ENCODE measurements at regions not wholly inside any gene's neighbourhood (a gene's known extent, or its start where the extent isn't known, plus 50 kb on each side); places are given as distances from the start of the nearest gene placed in this dataset.
"Not testable (repeated sequence)": the region's sequence is repeated elsewhere in the genome, so short reads cannot be mapped to it uniquely, and the experiment has no call there.

GRCh38 chr5:87115839-87116364 is 151.8 kb upstream of the RASA1 start:
- DNase-seq = no peak

GRCh38 chr5:87116825-87117512 is 150.7 kb upstream of the RASA1 start:
- DNase-seq = no peak

DNA sequence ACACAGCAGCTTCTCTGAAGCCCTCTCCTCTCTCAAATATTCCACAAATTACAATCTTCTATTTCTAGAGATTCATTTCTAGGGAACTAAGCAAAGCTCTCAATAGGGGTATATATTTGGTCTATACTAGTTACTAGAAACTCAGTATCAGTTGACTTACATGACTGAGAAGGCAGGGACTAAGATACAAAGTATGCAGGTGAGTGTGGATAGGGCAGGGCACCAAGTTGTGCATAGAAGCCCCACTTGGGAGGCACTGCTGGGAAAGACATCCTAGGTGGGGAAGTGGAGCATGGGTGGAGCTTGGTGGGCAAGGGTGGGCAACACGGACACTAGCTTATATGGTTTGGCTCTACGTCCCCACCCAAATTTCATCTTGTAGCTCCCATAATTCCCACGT is 148.1 kb upstream of the RASA1 start:
- DNase-seq = no peak

GRCh38 chr5:87120518-87121303 is 147.0 kb upstream of the RASA1 start:
- DNase-seq = no peak

DNA sequence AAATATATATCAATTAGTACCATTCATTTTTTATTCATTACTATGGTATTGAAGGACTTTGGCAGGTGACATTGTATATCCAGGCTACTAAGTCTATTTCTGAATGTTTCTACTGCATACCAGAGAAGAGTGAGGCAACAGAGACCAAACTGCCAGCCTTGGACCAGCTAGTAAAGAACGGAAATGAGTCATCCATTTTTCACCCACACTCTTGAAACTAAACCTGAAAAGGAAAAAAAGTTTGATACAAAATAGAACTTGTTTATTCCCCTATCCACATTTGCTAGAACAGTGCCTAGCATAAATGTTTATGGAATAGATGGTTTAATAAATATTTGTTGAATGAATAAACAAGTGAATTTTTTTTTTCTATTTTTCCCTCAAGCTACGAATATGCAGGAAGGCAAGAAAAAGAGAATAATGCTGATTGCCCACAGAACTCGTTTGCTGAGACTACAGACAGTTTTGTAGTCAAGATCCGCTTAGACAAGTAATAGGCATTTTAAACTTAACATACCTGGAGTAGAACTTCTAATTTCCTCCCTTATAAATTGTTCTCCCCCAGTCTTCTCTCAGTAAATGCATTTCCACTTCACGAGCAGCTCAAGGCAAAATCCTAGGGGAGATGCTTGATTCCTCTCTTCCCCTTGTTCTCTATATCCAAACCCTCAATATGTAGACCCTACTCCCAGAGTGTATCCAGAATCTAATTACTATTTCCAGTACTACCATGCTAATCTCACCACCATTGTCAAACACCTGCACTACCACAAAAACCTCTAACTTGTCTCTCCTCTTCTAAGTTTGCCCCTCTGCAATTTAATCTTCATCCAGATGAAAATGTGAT is 146.2 kb upstream of the RASA1 start:
- no peak for DNase-seq

GRCh38 chr5:87122151-87122977 is 145.3 kb upstream of the RASA1 start:
- DNase-seq = no peak

GRCh38 chr5:87125766-87126165 is 141.9 kb upstream of the RASA1 start:
- DNase-seq = no peak

- no peak for DNase-seq
Measured at GRCh38 chr5:87126869-87127268, 140.8 kb upstream of the RASA1 start.

- no peak for DNase-seq
Measured at GRCh38 chr5:87127426-87127825, 140.3 kb upstream of the RASA1 start.

GRCh38 chr5:87127956-87128687 is 139.6 kb upstream of the RASA1 start:
- DNase-seq = no peak

- no peak for DNase-seq
Measured at GRCh38 chr5:87129046-87129445, 138.6 kb upstream of the RASA1 start.

DNA sequence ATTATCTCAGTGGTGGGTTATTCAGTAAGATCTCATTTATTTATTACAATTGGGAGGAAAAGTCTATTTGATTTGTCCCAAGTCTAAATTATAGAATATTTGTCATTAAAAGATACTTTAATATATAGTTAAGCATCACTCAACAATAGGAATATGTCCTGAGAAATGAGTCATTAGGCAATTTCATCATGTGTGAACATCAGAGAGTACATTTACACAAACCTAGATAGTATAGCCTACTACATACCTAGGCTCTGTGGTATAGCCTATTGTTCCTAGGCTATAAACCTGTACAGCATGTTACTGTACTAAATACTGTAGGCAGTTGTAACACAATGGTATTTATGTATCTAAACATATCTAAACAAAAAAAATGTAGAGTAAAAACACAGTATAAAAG is 135.0 kb upstream of the RASA1 start:
- no peak for DNase-seq

DNA sequence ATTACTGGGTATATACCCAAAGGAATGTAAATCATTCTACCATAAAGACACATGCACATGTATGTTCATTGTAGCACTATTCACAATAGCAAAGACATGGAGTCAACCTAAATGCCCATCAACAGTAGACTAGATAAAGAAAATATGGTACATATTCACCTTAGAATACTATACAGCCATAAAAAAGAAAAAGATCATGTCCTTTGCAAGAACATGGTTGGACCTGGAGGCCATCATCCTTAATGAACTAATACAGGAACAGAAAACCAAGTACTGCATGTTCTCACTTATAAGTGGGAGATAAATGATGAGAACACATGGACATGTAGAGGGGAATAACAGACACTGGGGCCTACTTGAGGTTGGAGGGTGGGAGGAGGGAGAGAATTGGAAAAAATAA is 133.2 kb upstream of the RASA1 start:
- DNase-seq = not testable (repeated sequence)

GRCh38 chr5:87136096-87136495 is 131.6 kb upstream of the RASA1 start:
- no peak for DNase-seq

DNA sequence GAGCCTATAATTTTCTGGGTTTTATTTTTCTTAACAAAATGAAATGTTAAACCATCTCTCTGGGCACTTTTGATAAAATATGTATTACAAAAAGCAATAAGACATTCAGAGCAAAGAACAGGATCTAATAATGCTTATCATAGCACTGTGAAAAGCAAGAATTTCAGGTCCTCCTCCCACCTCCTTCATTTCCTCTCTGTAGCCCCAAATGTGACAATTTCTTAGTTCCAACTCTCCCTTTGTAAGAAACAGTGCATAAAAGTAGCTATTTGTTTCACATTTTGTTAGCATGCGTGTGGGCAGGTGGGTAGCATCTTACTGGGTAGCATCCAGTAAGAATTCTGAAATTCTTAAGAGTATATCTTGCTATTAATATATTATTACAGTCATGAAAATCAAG is 130.9 kb upstream of the RASA1 start:
- DNase-seq = no peak

DNA sequence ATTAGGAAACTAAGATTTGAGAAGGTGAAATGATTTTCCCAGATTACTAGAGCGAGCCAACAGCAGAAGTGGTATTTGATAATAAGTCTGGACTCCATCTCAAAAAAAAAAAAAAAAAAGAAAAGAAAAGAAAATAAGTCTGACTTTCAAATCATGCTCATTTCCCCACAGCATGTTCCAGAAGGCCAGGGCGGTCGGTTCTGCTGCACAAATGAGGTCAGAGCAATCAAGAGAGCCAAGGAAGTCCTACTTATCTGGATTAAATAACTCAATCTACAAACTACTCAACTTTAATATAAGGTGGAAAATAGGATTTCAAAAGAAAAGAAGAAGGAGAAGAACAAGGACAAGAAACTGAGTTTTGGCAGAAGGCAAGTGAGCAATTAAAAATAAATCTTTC is 130.4 kb upstream of the RASA1 start:
- no peak for DNase-seq

DNA sequence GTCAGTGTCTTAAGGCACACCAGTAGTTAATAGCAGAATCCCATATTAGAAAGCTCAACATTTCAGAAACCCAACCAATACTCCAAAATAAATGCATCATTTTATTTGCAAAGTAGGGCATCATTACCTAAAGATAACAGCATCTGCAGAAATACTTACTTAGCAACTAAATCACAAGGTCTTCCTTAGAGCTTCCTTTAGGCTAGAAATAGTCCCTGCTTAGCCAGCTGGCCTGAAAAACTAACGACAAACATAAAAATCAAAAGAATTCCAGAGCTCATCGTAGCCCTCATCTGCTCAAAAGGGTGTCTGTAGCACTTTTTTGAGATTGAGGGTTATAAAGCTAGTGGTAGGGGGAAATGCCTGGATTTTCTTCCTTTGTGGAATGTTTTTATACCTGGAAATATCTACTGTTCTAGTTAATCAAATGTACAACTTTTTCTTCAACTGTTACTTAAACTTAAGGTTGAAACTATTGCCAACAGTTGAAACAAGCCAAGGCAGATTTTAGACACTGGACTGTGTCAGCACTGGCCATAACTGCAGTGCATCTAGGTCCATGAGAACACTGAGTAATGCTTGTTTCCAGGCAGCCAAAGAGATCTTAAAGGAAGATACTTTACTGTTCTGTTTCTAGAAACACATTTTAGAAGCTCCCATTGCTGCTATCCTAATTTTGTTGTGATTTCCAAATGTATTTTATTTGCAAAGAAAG is 129.4 kb upstream of the RASA1 start:
- DNase-seq = no peak

DNA sequence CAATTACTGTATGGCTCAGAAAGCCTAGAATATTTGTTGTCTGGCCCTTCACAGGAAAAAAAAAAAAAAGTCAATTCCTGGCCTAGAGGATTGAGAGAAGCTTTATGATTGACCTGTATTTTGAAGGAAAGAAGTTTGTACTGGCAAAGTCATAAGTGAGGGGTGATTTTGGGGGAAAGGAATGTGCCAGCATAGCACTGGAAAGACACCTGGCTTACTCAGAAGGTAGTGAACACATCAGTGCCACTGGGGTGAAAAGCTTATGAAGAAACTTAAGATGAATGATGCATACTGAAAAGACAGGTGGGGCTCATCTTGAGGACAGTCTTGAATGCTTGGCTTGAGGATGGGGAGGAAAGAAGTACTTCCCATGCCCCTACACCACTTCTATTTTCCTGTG is 127.9 kb upstream of the RASA1 start:
- no peak for DNase-seq

GRCh38 chr5:87141544-87141943 is 126.1 kb upstream of the RASA1 start:
- DNase-seq = no peak

- DNase-seq = not testable (repeated sequence)
Measured at GRCh38 chr5:87145853-87146252, 121.8 kb upstream of the RASA1 start.

GRCh38 chr5:87147441-87147840 is 120.2 kb upstream of the RASA1 start:
- no peak for DNase-seq
